Stimulated activated CD8-positive, alpha-beta memory T cell treated with anti-CD3 and anti-CD28 coated beads, Interleukin-7, amount 100 ng/mL, for 4 hours (primary cell): ENCODE measurements at regions not wholly inside any gene's neighbourhood (a gene's known extent, or its start where the extent isn't known, plus 50 kb on each side); places are given as distances from the start of the nearest gene placed in this dataset.
"Not testable (repeated sequence)": the region's sequence is repeated elsewhere in the genome, so short reads cannot be mapped to it uniquely, and the experiment has no call there.

Experiments used
- DNase-seq, 2 donors: peaks; one replicate each; pipeline ENCODE4 v3.0.0-alpha.2; 2020; ENCODE audit warnings: low read depth in 2 of 2

GRCh38 chr13:88417801-88418200 is 746.6 kb downstream of the SLITRK5 start:
- DNase-seq, result no peak

GRCh38 chr13:88424463-88424862 is 753.3 kb downstream of the SLITRK5 start:
- no peak for DNase-seq

- no peak for DNase-seq
Observed at GRCh38 chr13:88426661-88427060, 755.5 kb downstream of the SLITRK5 start.

- DNase-seq, result no peak
Observed at GRCh38 chr13:88429862-88430261, 758.7 kb downstream of the SLITRK5 start.

GRCh38 chr13:88434953-88435352 is 763.8 kb downstream of the SLITRK5 start:
- no peak for DNase-seq

GRCh38 chr13:88436974-88437373 is 765.8 kb downstream of the SLITRK5 start:
- no peak for DNase-seq

DNA sequence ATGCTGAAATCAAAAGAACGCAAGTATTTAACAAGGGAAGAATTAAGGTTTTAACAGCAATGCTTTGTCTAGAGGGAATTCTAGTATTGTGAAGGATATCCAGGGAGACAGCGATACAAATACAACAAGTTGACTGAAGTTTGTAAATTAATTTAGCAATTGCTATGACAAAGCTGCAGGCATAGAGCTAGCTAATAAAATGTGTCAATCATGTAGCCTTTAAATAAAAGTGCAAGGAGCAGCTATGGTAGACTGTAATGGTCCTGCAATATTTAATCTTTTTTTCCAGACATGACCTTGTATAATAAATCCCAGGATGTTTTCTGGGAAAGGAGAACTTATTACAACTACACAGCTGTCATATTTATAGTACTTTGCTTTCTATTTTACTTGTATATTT is 779.3 kb downstream of the SLITRK5 start:
- no peak for DNase-seq

GRCh38 chr13:88456151-88456550 is 785.0 kb downstream of the SLITRK5 start:
- no peak for DNase-seq

DNA sequence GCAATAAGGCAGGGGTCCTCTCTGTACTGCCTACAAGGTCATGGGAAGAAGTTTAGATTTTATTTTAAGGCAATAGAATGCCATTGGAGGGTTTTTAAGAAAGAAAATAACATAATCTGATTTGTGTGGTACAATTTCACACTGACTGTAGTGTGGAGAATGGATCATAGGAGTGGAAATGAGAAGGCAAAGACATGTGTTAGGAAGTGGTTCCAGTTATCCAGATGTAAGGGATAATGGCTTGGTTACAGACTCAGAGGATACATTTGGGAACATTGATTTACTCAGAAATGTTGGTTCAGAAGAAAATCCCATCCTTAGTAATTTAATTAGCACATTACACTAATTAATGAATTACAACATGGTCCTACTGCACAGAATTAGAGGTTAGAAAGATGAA is 788.2 kb downstream of the SLITRK5 start:
- DNase-seq, result no peak

DNA sequence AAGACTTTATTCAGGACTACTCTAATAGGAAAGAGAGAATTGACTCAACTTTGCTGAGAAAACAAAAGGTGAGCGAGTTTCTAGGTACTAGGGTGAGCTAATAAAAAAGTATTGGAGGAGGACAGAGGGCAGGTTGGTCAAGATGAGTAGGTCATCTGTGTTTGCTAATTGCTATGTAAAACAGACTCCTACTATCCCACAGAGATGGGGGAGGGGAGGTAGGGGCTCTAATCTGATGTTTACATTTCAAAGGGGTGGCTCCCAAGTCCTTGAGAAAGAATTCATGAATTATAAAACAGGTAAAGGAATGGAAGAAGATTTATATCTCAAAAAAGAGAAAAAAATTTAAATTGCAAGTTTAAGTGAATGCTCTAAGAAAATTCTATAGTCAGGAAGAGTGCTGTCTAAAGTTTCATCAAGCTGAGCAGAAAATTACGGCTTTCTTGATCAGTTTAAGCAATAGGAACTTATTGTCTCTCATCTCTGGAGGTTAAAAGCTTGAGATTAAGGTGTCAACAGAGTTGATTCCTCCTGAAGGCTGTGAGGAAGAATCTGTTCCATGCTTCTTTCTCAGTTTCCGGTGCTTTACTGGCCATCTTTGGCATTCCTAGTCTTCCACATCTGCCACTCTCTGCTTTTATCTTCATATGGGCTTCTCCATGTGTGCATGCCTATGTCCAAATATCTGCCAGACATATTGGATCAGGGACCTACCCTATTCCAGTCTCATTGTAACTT is 790.3 kb downstream of the SLITRK5 start:
- no peak for DNase-seq

GRCh38 chr13:88464851-88465250 is 793.7 kb downstream of the SLITRK5 start:
- no peak for DNase-seq

DNA sequence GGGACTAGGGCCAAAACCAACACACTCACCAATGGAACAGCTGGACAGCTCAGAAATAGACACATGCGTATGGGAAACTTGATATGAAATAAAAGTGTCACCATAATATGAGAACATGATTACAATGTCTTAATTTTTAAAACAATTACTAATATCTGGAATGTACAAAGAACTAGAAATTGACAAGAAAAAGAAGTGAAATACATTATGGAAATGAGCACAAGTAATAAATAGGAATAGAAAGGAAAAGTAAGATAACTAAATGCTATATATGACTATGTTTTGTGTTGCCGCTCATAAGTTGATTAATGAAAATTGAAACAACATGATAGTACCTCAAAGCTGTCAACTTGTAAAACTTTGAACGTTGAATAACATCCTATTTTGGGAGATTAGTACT is 801.1 kb downstream of the SLITRK5 start:
- DNase-seq, result no peak

DNA sequence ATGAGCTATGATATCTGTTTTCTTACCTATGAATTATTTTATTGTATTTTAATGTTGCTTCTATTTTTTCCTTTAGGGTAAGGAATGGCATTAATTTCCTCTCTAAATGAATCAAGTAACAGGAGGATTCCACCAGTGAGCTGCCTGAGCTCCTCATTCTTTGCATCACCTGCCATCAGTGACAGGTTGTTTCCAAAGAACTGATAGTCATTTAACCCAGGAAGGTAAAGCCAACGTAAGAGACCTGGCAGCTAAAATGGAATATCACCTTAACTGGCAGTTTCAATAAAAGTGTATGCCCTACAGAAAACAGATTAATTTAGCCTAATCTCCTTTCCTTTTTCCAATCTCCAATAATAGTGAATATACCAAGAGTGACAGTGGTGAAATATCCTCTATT is 812.0 kb downstream of the SLITRK5 start:
- DNase-seq, result no peak

GRCh38 chr13:88507909-88508308 is 836.7 kb downstream of the SLITRK5 start:
- no peak for DNase-seq

DNA sequence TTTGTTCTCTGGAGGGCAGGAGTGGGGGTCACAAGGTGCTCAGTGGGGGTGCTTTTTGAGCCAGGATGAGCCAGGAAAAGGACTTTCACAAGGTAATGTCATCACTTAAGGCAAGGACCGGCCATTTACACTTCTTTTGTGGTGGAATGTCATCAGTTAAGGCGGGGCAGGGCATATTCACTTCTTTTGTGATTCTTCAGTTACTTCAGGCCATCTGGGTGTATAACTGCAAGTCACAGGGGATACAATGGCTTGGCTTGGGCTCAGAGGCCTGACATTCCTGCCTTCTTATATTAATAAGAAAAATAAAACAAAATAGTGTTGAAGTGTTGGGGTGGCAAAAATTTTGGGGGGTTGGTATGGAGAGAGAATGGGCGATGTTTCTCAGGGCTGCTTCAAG is 841.8 kb downstream of the SLITRK5 start:
- DNase-seq, result not testable (repeated sequence)

DNA sequence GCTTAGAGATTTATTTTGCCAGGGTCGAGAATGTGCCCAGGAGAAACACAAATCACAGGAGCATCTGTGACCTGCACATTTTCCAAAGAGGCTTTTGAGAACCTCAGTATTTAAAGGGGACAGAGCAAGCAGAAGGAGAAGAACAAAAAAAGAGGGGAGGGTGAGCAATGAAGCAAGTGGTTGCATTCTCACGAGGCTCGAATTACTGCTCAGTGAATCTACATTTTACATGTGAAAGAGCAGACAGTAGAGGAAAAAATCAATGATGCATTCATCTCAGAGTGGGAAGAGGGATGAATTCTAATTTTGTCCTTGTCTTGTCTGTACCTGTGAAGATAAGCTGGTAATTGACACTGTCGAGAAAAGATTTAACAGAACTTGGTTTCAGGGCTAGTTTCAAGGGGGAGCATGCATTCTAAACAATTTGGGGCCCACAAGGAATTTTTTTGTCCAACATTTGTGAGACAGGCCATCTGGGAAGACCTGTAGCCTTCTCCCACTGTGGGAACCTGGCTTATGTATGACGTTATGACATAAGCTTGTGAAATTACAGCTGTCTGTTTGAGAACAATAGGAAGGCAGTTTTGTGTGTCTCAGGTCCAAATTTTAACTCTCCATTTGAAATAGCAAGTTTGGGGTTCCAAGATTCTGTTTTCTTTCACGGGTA is 855.1 kb downstream of the SLITRK5 start:
- DNase-seq, result no peak

GRCh38 chr13:88526853-88527215 is 855.7 kb downstream of the SLITRK5 start:
- DNase-seq, result no peak

GRCh38 chr13:88541994-88542393 is 870.8 kb downstream of the SLITRK5 start:
- DNase-seq, result no peak

GRCh38 chr13:88544836-88545235 is 873.7 kb downstream of the SLITRK5 start:
- no peak for DNase-seq

DNA sequence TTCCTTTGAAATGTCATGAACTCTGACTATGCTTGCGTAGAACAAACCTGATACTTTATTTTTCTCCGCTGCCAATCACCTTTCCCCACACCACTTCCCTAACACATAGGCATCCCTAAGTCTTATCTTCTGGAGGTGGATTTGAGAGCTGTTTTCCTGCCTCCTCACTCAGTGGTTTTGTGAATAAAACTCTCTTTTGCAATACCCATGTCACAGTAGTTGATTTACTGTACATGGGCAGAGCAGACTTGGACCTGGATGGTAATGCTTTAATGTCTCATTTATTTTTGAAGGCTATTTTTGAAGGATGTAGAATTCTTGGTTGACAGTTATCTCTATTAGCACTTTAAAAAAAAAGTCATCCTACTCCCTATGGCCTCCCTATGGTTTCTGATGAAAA is 881.8 kb downstream of the SLITRK5 start:
- no peak for DNase-seq

DNA sequence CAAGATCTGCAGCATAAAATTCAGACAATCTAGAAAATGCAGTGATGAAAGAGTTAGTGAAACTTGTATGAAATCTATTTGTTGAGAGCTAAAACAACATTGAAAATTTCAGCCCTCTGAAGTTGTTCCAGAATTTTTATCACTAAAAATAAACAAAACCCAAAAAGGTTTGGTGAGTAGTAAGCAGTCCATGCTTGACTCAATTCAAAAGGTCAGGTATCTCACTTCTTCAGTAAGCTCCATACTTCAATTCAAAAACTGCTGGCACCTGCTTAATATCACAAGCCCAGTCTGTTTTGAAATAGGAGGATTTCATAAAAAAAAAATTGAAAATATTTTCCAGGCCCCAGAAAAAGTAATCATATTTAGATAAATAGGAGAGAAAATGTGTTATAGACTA is 894.4 kb downstream of the SLITRK5 start:
- DNase-seq, result no peak

GRCh38 chr13:88585861-88586260 is 914.7 kb downstream of the SLITRK5 start:
- no peak for DNase-seq

DNA sequence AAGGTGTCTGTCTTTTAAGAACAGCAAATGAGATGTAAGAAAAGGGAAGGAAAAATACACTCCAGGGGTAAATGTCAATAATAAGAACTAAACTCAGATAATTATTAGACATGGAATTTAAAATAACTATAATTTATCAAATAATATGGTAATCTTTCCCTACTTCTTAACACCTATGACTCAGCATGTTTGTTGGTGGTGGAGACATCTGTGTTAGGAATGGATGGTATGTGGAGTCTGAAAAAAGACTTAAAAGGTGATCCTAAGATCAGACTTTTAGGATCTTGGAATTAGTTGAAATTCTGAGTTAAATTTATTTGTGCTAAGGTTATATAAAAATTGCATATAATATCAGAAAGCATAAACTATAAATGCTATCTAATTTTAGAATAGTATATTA is 915.1 kb downstream of the SLITRK5 start:
- DNase-seq, result no peak

DNA sequence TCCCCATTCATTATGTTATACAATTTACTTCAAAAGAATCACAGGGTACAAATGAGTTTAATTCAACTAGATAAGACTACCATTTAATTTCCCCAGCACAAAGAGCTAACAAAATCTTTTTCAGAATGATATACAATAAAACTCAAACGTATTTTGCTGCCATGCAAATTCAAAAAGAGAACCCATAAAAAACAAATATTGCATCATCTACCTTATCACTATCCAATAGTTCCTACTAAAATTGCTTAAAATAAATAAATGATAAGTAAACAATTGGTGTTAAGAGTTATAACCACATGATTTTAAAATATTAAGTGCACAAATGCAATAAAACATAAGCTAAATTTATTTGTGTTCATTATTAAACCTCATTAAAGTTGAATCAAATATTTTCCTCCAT is 919.4 kb downstream of the SLITRK5 start:
- no peak for DNase-seq
